ENCODE measurements at regions not wholly inside any gene's neighbourhood (a gene's known extent, or its start where the extent isn't known, plus 50 kb on each side); places are given as distances from the start of the nearest gene placed in this dataset.

- Mint-ChIP-seq H3K4me1 (ENCODE audit: low read depth) (no peaks in the 10 kb centered on the region), H3K36me3 (ENCODE audit: low read depth) (no peaks in the 10 kb centered on the region), H3K27me3 (peaks cover 33% of the 10 kb centered on the region), H3K4me3 (no peak overlapping the region), H3K27ac (no peak overlapping the region), H3K9me3 (no peaks in the 10 kb centered on the region)
- DNase-seq, result no peak
Measured at GRCh38 chr5:87769157-87769556, 356.4 kb upstream of the CCNH start.

GRCh38 chr5:87768190-87768589 is 355.5 kb upstream of the CCNH start:
- Mint-ChIP-seq H3K9me3 (no peaks in the 10 kb centered on the region), H3K4me1 (ENCODE audit: low read depth) (no peaks in the 10 kb centered on the region), H3K4me3 (no peak overlapping the region), H3K27ac (no peak overlapping the region), H3K36me3 (ENCODE audit: low read depth) (no peaks in the 10 kb centered on the region), H3K27me3 (peaks cover 27% of the 10 kb centered on the region)
- no peak for DNase-seq

- no peaks in the 10 kb centered on the region for H3K4me1 Mint-ChIP-seq (ENCODE audit: low read depth)
- peaks cover 18% of the 10 kb centered on the region for H3K27me3 Mint-ChIP-seq
- H3K36me3 Mint-ChIP-seq (ENCODE audit: low read depth), result no peaks in the 10 kb centered on the region
- H3K27ac Mint-ChIP-seq, result no peak overlapping the region
- DNase-seq, result no peak
- H3K4me3 Mint-ChIP-seq, result no peak overlapping the region
- no peaks in the 10 kb centered on the region for H3K9me3 Mint-ChIP-seq
Measured at GRCh38 chr5:87765009-87765408, 352.3 kb upstream of the CCNH start.

GRCh38 chr5:87762631-87763030 is 349.9 kb upstream of the CCNH start:
- H3K27me3 Mint-ChIP-seq, result peaks cover 9% of the 10 kb centered on the region
- H3K4me1 Mint-ChIP-seq (ENCODE audit: low read depth), result no peaks in the 10 kb centered on the region
- no peaks in the 10 kb centered on the region for H3K36me3 Mint-ChIP-seq (ENCODE audit: low read depth)
- DNase-seq, result no peak
- no peak overlapping the region for H3K27ac Mint-ChIP-seq
- H3K9me3 Mint-ChIP-seq, result no peaks in the 10 kb centered on the region
- no peak overlapping the region for H3K4me3 Mint-ChIP-seq

DNA sequence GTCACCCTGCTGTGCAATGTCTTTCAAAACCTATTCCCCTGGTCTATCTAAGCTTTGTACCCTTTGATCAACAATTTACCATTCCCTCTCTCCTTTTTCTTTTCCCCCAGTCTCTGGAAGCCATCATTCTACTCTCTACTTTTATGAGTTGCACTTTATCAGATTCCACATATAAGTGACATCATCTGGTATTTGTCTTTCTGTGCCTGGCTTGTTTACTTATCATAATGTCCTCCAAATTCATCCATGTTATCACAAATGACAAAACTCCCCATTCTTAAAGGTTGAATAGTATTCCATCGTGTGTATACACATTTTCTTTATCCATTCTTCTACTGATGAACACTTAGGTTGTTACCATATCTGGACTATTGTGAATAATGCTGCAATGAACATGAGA is 344.2 kb upstream of the CCNH start:
- no peaks in the 10 kb centered on the region for H3K9me3 Mint-ChIP-seq
- DNase-seq, result no peak
- peaks cover 15% of the 10 kb centered on the region for H3K27me3 Mint-ChIP-seq
- H3K36me3 Mint-ChIP-seq (ENCODE audit: low read depth), result no peaks in the 10 kb centered on the region
- no peak overlapping the region for H3K4me3 Mint-ChIP-seq
- H3K4me1 Mint-ChIP-seq (ENCODE audit: low read depth), result no peaks in the 10 kb centered on the region
- H3K27ac Mint-ChIP-seq, result no peak overlapping the region

DNA sequence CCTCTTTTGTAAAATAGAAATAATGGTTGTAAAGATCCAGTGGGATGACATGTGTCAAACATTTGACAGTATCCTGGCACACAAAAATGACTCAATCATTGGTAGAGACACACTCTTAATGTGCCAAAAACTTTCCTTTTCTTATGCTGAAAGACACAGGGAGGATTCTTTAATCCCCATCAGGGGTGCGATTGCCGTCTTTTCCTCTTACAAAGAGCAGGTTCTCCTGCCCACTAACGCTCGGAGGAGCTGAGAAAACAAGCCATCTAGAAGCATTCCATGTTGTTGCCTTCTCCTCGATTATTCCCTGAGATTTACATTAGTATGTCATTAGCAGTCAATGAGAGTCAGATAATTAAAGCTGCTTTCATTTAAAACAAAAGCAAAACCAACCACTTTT is 342.6 kb upstream of the CCNH start:
- H3K9me3 Mint-ChIP-seq, result no peaks in the 10 kb centered on the region
- peaks cover 19% of the 10 kb centered on the region for H3K27me3 Mint-ChIP-seq
- DNase-seq, result no peak
- no peak overlapping the region for H3K4me3 Mint-ChIP-seq
- H3K4me1 Mint-ChIP-seq (ENCODE audit: low read depth), result no peaks in the 10 kb centered on the region
- H3K27ac Mint-ChIP-seq, result no peak overlapping the region
- no peaks in the 10 kb centered on the region for H3K36me3 Mint-ChIP-seq (ENCODE audit: low read depth)

GRCh38 chr5:87754009-87754757 is 341.5 kb upstream of the CCNH start:
- no peak for DNase-seq
- H3K36me3 Mint-ChIP-seq (ENCODE audit: low read depth), result no peaks in the 10 kb centered on the region
- H3K4me1 Mint-ChIP-seq (ENCODE audit: low read depth), result no peaks in the 10 kb centered on the region
- no peak overlapping the region for H3K4me3 Mint-ChIP-seq
- H3K27ac Mint-ChIP-seq, result no peak overlapping the region
- no peaks in the 10 kb centered on the region for H3K9me3 Mint-ChIP-seq
- peaks cover 17% of the 10 kb centered on the region for H3K27me3 Mint-ChIP-seq

DNA sequence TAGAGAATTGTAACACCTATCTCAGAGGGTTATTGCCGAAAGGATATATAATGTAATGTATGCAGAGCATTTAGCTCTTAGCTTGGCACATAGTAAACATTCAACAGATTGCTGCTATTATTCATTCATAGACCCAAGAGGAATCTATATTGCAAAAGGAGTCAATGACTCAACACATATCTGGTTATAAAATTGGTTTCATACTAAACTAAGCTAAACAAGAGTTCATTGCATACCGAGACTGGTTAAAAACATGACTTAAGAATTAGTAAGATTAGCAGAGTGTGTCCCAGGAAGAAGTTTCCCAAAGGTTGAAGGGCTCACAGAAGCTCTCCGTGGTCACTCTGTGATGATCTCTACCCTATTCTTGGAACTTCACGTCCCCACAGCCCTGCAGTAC is 339.6 kb upstream of the CCNH start:
- H3K36me3 Mint-ChIP-seq (ENCODE audit: low read depth), result no peaks in the 10 kb centered on the region
- H3K4me3 Mint-ChIP-seq, result no peak overlapping the region
- no peak overlapping the region for H3K27ac Mint-ChIP-seq
- H3K9me3 Mint-ChIP-seq, result no peaks in the 10 kb centered on the region
- no peaks in the 10 kb centered on the region for H3K4me1 Mint-ChIP-seq (ENCODE audit: low read depth)
- no peak for DNase-seq
- H3K27me3 Mint-ChIP-seq, result peaks cover 17% of the 10 kb centered on the region

- no peak for DNase-seq
- H3K27ac Mint-ChIP-seq, result no peak overlapping the region
- no peaks in the 10 kb centered on the region for H3K36me3 Mint-ChIP-seq (ENCODE audit: low read depth)
- peaks cover 14% of the 10 kb centered on the region for H3K27me3 Mint-ChIP-seq
- H3K4me3 Mint-ChIP-seq, result no peak overlapping the region
- no peaks in the 10 kb centered on the region for H3K9me3 Mint-ChIP-seq
- no peaks in the 10 kb centered on the region for H3K4me1 Mint-ChIP-seq (ENCODE audit: low read depth)
Measured at GRCh38 chr5:87751824-87752223, 339.1 kb upstream of the CCNH start.

- H3K4me3 Mint-ChIP-seq, result no peak overlapping the region
- H3K27ac Mint-ChIP-seq, result no peak overlapping the region
- peaks cover 7% of the 10 kb centered on the region for H3K27me3 Mint-ChIP-seq
- no peaks in the 10 kb centered on the region for H3K9me3 Mint-ChIP-seq
- no peaks in the 10 kb centered on the region for H3K4me1 Mint-ChIP-seq (ENCODE audit: low read depth)
- no peaks in the 10 kb centered on the region for H3K36me3 Mint-ChIP-seq (ENCODE audit: low read depth)
- DNase-seq, result no peak
Measured at GRCh38 chr5:87746891-87747377, 334.2 kb upstream of the CCNH start.

GRCh38 chr5:87746341-87746740 is 333.6 kb upstream of the CCNH start:
- Mint-ChIP-seq H3K9me3 (no peaks in the 10 kb centered on the region), H3K4me3 (no peak overlapping the region), H3K27me3 (peaks cover 5% of the 10 kb centered on the region), H3K27ac (no peak overlapping the region), H3K4me1 (ENCODE audit: low read depth) (no peaks in the 10 kb centered on the region), H3K36me3 (ENCODE audit: low read depth) (no peaks in the 10 kb centered on the region)
- no peak for DNase-seq

GRCh38 chr5:87741881-87742280 is 329.2 kb upstream of the CCNH start:
- H3K4me1 Mint-ChIP-seq (ENCODE audit: low read depth), result no peaks in the 10 kb centered on the region
- peaks cover 2% of the 10 kb centered on the region for H3K27me3 Mint-ChIP-seq
- H3K27ac Mint-ChIP-seq, result no peak overlapping the region
- H3K9me3 Mint-ChIP-seq, result no peaks in the 10 kb centered on the region
- DNase-seq, result no peak
- no peaks in the 10 kb centered on the region for H3K36me3 Mint-ChIP-seq (ENCODE audit: low read depth)
- H3K4me3 Mint-ChIP-seq, result no peak overlapping the region

DNA sequence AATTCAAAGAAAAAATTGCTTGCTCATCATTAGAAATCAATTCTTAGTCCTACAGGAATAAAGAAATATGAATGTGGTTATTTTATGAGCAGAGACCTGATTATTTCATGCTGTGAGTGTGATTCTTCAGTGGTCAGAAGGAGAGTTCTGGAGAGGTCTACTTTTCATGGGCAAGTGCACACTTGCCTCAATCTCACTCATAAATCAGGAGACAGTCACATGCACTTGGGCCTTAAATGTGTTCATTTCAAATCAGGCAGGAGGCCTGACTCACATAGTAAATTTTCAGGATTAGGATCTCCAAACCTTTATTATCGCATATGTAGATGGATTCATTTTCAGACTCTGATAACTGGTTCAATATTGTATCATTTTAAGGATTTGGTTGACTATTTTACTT is 323.2 kb upstream of the CCNH start:
- no peaks in the 10 kb centered on the region for H3K9me3 Mint-ChIP-seq
- no peak for DNase-seq
- H3K36me3 Mint-ChIP-seq (ENCODE audit: low read depth), result no peaks in the 10 kb centered on the region
- no peak overlapping the region for H3K4me3 Mint-ChIP-seq
- peaks cover 2% of the 10 kb centered on the region for H3K27me3 Mint-ChIP-seq
- H3K4me1 Mint-ChIP-seq (ENCODE audit: low read depth), result no peaks in the 10 kb centered on the region
- H3K27ac Mint-ChIP-seq, result no peak overlapping the region

GRCh38 chr5:87733897-87734296 is 321.2 kb upstream of the CCNH start:
- Mint-ChIP-seq H3K27me3 (peaks cover 2% of the 10 kb centered on the region), H3K4me3 (no peak overlapping the region), H3K9me3 (no peaks in the 10 kb centered on the region), H3K27ac (no peak overlapping the region), H3K36me3 (ENCODE audit: low read depth) (no peaks in the 10 kb centered on the region), H3K4me1 (ENCODE audit: low read depth) (no peaks in the 10 kb centered on the region)
- no peak for DNase-seq

- no peaks in the 10 kb centered on the region for H3K4me1 Mint-ChIP-seq (ENCODE audit: low read depth)
- no peak overlapping the region for H3K27ac Mint-ChIP-seq
- no peaks in the 10 kb centered on the region for H3K36me3 Mint-ChIP-seq (ENCODE audit: low read depth)
- peaks cover 2% of the 10 kb centered on the region for H3K27me3 Mint-ChIP-seq
- H3K9me3 Mint-ChIP-seq, result no peaks in the 10 kb centered on the region
- H3K4me3 Mint-ChIP-seq, result no peak overlapping the region
- no peak for DNase-seq
Measured at GRCh38 chr5:87732875-87733768, 320.4 kb upstream of the CCNH start.
